GM18519 (cell line): ENCODE measurements at regions not wholly inside any gene's neighbourhood (a gene's known extent, or its start where the extent isn't known, plus 50 kb on each side); places are given as distances from the start of the nearest gene placed in this dataset.
"Not testable (repeated sequence)": the region's sequence is repeated elsewhere in the genome, so short reads cannot be mapped to it uniquely, and the experiment has no call there.

Source experiments
- ATAC-seq: cut with Tn5 transposase; IDR thresholded peaks from one replicate; pipeline ENCODE4 v1.9.1; 2021; ENCODE audit warnings: mild to moderate bottlenecking, moderate library complexity; ENCODE audit not compliant: unreplicated experiment, low FRiP score

- ATAC-seq, result no peak
Observed at GRCh38 chr5:118121258-118121657, 867.1 kb downstream of the DTWD2 start.

GRCh38 chr5:118115791-118116190 lies 872.6 kb downstream of the DTWD2 start:
- ATAC-seq, result no peak

- ATAC-seq, result no peak
Observed at GRCh38 chr5:118111956-118112355, 876.4 kb downstream of the DTWD2 start.

GRCh38 chr5:118107246-118107645 lies 881.1 kb downstream of the DTWD2 start:
- not testable (repeated sequence) for ATAC-seq

GRCh38 chr5:118098716-118099115 lies 889.6 kb downstream of the DTWD2 start:
- ATAC-seq, result no peak

GRCh38 chr5:118095115-118095514 lies 893.2 kb downstream of the DTWD2 start:
- ATAC-seq, result no peak

- ATAC-seq, result no peak
Observed at GRCh38 chr5:118088448-118088847, 899.9 kb downstream of the DTWD2 start.

GRCh38 chr5:118076490-118076889 lies 911.9 kb downstream of the DTWD2 start:
- no peak for ATAC-seq

GRCh38 chr5:118070041-118070440 lies 918.3 kb downstream of the DTWD2 start:
- ATAC-seq, result no peak

GRCh38 chr5:118069452-118069851 lies 918.9 kb downstream of the DTWD2 start:
- no peak for ATAC-seq

- ATAC-seq, result no peak
Observed at GRCh38 chr5:118068886-118069285, 919.5 kb downstream of the DTWD2 start.

GRCh38 chr5:118063836-118064235 lies 924.5 kb downstream of the DTWD2 start:
- ATAC-seq, result not testable (repeated sequence)

- ATAC-seq, result no peak
Observed at GRCh38 chr5:118060833-118061232, 927.5 kb downstream of the DTWD2 start.

- ATAC-seq, result no peak
Observed at GRCh38 chr5:118052503-118052902, 935.8 kb downstream of the DTWD2 start.

- ATAC-seq, result no peak
Observed at GRCh38 chr5:118044169-118044568, 944.2 kb downstream of the DTWD2 start.

GRCh38 chr5:118043531-118043930 lies 944.8 kb downstream of the DTWD2 start:
- ATAC-seq, result no peak

GRCh38 chr5:118042076-118042475 lies 946.3 kb downstream of the DTWD2 start:
- no peak for ATAC-seq

GRCh38 chr5:118040496-118040895 lies 947.9 kb downstream of the DTWD2 start:
- ATAC-seq, result no peak

GRCh38 chr5:118033686-118034338 lies 954.5 kb downstream of the DTWD2 start:
- ATAC-seq, result no peak

GRCh38 chr5:118029807-118030206 lies 958.5 kb downstream of the DTWD2 start:
- no peak for ATAC-seq

GRCh38 chr5:118022062-118022461 lies 966.3 kb downstream of the DTWD2 start:
- ATAC-seq, result no peak

GRCh38 chr5:118017536-118017935 lies 970.8 kb downstream of the DTWD2 start:
- ATAC-seq, result no peak

- no peak for ATAC-seq
Observed at GRCh38 chr5:118016396-118016795, 972.0 kb downstream of the DTWD2 start.
